Activated CD8-positive, alpha-beta memory T cell treated with anti-CD3 and anti-CD28 coated beads for 24 hours (primary cell): ENCODE measurements at regions not wholly inside any gene's neighbourhood (a gene's known extent, or its start where the extent isn't known, plus 50 kb on each side); places are given as distances from the start of the nearest gene placed in this dataset.

Experiments
- DNase-seq: peaks from one replicate; pipeline ENCODE4 v3.0.0-alpha.2; 2020

DNA sequence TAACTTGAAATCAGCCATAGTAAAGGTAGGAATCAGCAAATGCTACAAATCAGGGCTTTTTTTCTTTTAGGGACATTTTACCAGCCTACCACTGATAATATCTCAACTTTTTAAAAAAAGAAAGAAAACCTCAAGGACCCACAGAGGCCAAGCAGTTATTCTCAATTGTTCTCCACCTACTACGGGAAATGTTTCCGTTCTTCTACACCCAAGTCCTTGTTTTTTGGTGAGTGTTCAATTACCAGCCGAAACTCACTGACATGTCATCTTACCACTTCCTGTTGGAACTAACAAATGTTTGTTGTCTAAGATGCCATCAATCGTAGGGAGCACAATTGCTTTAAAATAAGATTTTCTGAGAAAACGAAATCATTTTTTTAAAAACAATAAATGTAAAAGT lies 50.2 kb upstream of the CDK1 start:
- DNase-seq, result no peak

DNA sequence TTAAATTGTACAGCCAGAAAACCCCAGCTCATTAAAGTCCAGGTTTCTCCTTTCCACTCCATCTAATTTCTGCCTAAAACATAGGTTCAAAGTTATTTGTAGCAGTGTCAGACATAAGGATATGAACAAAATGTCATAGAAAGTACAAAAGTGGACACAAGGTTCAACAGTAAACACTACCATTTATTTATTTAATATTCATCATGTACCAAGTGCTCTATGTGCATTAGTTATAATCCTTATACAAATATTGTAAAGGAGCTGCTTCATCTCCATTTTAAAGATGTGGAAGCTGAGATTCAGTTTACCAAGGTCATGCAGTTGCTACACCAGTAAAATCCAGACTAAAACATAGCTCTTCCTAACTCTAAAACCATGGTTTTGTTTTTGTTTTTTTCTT lies 52.0 kb upstream of the CDK1 start:
- no peak for DNase-seq

DNA sequence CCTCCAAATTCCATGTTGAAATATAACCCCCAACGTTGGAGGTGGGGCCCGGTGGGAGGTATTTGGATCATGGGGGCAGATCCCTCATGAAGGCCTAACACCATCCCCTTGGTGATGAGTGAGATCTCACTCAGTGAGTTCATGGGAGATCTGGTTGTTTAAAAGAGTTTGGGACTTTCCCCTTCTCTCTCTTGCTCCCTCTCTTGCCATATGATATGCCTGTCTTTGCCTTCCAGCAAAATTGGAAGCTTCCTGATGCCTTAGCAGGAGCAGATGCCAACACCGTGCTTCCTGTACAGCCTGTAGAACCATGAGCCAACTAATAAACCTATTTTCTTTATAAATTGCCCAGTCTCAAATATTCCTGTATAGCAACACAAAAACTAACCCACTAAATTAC lies 55.7 kb upstream of the CDK1 start:
- no peak for DNase-seq

DNA sequence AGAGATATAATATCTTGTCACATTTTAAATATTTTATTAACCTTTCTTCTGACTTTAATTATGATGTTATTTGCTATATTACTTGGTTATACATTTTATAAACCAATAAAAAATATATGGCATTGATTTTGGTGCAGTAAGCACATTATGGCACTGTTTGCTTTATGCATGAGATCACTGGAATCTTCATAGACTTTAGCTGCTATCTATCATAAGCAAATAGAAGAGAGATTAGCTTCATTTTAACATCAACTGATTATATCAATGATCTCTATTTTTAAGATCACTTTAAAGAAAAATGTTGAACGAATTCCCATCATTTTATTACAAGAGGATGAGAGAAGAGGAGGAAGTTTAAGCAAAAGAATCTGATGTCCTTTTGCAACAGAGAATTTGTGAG lies 58.6 kb upstream of the CDK1 start:
- DNase-seq, result no peak

DNA sequence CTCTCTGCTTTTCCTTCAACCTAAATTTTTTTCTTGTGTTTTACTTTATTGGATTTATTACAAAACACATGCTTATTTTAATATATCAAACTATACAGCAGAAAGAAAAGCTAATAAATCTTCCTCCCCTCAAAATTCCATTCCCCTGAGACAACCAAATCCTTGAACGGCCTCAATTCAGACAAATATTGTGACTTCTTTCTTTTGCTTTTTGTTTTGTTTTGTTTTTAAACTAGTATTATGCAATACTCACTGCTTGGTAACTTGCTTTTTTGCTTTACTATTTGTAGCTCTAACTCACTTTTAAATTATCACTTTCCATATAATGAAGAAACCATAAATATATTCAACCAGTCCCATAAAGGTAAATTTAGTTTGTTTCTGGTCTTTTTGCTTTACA lies 59.4 kb upstream of the CDK1 start:
- DNase-seq, result no peak

DNA sequence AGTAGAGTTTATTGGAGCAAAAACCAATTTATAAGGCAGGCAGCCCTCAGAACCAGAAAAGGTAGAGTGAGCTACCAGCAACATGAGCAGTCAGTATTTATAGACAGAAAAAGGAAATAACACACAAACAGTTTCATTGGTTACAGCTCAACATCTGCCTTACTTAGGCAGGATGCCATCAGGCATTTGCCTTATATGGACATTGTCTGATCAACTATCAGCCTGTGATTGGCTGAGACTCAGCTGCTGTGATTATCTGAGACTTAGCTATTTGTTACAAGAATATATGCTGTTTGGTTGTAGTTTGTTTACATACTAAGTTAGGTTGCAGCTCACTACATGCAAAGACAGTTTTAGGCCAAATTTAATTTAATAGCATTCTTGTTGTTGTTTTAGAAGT lies 60.4 kb upstream of the CDK1 start:
- DNase-seq, result no peak

DNA sequence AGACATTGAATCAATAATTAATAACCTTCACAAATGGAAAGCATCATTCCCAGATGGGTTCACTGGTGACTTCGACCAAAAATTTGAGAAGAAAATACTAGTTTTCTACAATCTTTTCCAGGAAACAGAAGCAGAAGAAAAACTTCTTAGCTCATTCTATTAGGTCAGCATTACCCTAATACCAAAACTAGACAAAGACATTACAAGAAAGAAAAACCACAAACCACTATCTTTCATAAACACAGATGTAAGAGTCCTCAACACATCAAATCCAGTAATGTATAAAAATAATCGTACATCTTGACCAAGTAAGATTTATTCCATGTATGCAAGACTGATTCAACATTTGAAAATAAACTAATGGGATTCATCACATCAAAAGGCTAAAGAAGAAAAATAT lies 64.0 kb upstream of the CDK1 start:
- no peak for DNase-seq

DNA sequence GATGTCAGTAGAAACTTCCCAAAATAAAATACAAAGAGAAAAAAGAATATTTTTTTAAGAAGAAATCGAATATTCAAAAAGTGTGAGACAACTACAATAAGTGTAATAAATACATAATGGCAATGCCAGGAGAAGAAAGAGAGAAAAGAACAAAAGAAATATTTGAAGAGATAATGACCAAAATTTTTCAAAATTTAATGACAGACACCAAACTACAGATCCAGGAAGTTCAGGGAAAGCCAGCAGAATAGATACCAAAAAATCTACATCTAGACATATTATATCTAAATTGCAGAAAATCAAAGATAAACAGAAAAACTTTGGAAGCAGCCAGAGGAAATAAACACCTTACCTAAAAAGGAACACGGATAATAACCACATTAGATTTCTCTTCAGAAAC lies 66.8 kb upstream of the CDK1 start:
- DNase-seq, result no peak

DNA sequence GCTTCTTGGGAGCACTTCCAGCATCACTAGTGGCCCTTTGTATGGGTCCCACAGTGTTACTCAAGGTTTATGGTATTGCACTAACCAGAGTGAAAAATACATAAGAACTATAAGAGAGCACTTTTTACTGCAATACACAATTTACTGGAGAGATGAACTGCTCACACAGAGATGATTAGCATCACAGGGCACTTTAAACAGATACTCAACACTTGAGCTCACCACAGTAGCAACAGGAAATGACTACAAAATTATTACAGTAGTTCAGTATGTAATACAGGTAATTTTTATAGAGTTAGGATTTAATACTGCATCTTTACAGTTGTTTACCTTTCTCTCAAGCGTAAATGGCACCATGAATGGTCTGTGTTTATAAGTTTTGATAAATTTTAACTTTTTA lies 68.2 kb upstream of the CDK1 start:
- DNase-seq, result no peak

DNA sequence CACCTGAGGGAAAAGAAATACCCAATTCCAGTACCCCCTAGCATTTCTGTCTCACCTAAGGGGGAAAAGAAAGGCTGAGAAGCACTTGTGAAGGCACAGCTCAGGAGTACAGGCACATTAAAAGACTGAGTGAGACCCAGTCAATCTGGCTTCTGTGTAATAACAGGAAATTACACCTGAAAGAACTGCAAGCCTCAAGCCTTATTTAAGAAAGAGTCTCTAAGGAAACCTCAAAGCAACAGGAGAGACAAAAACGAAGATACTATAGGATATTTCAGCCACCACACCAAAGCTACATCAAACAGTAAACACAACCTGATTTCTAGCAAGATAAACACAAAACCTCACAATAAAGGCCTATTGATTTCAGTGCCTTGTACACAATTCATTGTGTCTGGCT lies 69.6 kb upstream of the CDK1 start:
- DNase-seq, result no peak

DNA sequence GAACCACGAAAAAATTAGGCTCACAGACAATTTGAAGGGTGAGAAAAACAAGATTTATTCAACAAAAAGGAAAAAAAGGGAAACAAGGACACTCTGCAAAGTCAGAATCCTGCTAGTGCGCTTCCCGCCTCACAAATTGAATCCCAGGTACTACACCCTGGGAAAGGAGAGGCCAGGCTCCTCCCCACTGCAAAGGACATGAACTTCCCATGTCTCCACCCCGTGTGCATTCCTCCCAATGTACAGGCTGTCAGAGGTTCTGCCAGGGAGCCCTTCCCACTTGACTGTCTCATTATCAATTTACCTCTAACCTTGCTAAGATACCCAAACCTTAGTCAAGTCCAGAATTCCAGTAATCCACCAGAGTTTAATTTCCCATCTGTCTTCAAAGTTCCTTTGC lies 70.4 kb upstream of the CDK1 start:
- DNase-seq, result no peak

DNA sequence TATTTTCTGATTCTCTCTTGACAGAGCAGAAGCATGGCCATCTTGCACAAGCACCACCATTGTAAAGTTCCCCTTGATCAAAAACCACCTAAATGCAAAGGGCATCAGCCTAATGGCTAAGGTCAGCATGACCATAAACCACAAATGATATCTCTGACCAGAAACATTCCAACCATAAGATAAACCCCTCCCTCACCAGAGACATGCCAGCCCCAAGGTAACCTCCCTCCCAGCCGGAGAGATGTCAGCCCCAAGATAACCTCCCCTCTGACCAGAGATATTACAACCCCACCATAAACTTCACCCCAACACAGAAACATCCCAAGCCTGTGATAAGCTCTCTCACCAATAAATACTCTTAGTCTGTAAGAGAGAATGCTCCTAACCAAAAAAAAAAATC lies 72.1 kb upstream of the CDK1 start:
- no peak for DNase-seq

DNA sequence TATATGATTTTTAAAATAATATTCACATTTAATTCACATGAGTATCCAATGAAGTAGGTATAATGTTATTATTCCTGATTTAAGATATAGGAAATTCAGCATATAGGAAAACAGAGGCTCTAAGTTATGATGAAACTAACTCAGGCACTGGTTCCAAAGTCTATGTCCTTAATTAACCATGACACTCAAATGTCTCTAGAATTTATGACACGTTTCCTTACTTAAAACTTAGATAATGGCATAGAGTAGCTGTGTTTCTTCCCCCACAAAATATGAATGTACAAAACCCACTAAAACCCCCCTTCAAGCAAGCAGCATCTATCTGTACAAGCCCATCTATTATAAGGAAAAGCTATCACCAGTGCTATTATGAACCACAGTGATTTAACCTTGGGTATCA lies 72.9 kb upstream of the CDK1 start:
- no peak for DNase-seq

DNA sequence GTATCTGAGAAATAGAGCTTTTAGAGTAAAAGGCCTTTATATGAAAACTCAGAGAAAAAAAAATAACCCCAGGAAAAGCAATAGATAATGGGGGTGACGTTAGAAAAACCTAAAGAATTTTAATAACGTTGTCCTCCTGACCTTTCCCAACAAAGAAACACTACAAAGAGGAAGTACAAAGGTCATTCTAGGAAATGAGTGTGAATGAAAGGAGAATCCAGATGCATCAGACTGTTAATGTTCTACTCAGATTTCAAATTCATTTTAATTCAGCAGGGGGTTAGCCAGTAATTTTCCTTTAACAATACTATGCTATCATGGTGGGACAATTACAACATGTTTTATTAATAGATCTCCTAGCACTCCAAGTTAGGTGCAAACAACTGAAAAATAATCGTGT lies 73.8 kb upstream of the CDK1 start:
- DNase-seq, result no peak

DNA sequence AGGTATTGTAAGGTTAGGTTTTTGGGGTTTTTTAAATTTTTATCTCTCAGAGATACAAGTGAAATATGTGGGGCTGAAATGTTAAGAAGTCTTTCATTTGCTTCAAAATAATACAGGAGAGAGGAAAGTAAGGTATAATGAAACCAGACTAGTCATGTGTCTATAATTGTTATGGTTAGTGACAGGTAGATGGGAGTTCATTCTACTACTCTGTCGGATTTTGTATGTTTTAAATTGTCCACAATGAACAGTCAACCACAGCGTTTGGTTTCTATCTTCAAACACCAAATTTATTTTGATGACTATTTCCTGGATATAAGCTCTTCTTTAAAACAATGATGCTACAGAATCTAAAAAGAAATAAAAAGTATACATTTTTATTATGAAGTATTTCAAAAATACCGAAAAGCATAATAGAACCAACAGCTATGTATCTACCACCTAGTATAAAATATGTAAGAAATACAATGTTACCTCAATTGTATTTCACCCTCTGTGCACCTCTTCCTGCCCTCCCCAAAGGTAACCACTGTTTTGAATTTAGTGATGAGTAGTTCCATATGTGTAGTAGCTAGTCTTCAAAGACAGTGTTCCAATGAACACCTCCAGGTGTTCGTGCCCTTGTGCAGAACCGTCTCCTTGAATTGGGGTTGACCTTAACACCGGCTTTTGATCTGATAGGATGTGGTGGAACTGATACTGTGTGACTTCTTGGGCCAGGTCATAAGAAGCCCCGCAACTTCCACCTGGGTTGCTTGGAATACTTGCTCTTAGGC lies 74.8 kb upstream of the CDK1 start:
- DNase-seq, result no peak

DNA sequence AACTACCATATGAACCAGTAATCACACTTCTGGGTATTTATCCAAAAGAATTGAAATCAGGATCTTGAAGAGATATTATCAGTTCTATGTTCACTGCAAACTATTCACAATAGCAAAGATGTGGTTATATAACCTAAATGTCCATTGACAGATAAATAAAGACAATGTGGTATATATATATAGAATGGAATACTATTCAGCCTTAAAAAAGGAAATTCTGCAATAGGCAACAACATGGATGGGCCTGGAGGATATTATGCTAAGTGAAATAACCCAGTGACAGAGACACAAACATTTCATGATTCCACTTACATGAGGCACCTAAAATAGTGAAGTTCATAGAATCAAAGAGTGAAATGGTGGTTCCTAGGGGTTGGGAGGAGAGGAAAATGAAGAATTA lies 90.6 kb upstream of the CDK1 start:
- DNase-seq, result no peak

DNA sequence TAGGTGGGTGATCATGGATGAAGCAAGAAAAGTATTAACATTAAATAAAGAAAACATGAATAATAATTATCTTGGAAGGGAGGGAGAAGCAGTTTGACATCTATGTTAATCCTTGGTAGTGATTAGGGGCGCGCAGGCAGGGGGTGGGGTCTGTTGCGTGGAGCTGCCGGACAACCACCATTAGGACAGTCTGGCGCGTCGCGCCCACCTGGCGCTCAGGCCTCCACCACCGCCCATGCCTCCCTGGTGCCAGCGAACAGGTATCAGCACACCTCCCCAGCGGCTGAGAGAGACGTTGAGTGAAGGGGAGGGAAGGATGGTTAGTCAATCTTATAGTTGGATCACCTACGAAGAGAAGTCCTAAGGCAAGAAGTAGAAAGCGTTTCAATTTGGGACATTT lies 94.2 kb upstream of the CDK1 start:
- DNase-seq, result no peak

DNA sequence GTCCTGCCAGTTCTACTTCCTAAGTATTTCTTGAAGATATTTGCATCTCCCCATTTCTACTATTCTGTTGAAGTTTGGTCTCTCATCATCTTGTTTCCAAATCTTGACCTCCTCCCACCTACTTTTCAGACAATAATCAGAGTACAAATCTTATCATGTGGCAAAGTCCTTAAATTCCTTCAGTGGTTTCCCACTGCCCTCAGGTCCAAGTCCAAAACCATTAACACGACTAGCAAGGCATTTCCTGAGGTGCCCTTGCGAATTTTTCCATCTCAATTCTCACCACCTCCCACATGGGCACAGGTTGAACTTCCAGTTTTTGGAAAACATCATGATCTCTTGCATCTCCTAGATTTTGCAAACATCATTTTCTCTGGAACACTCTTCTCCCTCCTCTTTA lies 97.2 kb upstream of the CDK1 start:
- no peak for DNase-seq

DNA sequence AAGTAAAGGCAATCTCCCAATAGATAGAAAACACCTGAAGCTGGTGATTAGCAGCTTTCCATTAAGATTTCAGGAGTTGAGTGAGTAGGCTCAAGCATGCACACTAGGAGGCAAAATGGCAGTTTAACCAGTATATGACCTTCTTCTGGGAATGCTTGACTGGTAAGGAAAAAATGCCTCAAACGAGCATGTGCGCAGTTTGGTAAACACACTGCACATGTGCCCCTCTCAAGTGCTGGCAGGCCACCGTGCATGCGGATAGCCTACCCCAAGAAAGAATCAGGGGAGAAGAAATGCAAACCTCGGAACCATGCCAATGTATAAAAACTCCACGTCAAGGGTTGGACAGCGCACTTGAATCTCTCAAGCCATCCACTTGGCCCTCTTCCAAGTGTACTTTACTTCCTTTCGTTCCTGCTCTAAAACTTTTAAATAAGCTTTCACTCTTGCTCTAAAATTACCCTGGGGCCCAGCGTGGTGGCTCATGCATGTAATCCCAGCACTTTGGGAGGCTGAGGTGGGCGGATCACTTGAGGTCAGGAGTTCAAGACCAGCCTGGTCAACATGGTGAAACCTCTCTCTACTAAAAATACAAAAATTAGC lies 98.8 kb upstream of the CDK1 start:
- DNase-seq, result no peak

DNA sequence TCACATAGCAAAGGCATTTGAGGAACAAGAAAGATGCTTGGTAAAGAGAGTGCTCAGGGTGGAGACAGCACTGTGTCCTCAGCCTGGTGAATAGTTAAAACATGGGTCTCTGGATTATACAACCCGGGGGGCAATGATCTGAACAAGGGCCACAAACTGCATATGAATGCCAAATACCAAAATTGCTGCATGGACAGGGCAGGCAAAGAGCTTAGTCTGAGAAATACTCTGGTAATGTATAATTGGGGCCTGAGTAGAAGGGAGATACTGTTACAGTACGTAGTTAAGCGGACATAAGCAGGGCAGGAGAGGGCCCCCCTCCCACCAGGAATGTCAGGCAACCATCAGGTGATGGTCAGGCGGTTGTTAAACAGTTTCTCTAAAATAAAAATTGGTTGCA lies 99.3 kb upstream of the CDK1 start:
- no peak for DNase-seq

DNA sequence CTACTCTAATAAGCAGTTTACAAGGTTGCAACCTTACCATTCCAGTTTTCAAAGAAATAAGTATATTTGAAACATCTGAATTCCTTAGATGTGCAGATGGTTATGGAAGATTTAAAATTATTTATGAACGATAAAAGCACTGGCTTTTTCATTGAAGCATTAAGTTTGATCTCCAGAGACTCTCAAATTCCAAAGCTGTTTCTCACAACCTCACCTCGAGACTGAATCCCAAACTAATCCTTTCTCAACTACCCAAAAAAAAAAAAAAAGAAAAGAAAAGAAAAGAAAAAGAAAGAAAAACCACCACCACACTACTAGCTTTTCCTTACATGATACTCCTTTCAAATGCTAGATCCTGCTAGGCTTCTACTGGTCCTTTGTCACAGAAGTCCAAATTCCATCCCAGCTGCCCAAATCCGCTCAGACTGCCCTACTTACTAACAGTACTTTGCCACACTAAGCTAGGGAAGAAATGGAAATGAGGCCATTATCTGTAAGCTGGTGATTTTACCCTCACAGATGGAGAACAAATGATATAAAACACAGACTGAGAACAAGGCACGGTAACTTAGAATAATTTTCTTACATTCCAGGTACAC lies 100.6 kb upstream of the CDK1 start:
- DNase-seq, result no peak

DNA sequence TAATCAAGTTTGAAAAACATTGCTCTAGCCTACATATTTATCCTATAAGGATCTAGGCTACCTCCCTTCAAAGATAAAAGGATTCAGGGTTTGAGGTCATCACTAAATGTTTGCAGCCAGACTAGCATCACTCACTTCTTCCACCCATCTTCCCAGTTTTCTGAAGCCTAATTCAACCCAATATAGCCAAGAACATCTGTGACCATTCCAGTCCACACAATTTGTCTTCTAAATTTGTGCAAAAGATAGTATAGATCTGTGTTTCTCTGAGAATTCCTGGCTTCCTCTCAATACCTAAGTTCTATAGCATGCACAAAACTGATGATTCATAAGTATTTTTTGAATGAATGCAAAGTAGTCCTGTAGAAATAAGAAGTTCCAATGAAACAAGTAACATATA lies 103.0 kb upstream of the CDK1 start:
- no peak for DNase-seq

DNA sequence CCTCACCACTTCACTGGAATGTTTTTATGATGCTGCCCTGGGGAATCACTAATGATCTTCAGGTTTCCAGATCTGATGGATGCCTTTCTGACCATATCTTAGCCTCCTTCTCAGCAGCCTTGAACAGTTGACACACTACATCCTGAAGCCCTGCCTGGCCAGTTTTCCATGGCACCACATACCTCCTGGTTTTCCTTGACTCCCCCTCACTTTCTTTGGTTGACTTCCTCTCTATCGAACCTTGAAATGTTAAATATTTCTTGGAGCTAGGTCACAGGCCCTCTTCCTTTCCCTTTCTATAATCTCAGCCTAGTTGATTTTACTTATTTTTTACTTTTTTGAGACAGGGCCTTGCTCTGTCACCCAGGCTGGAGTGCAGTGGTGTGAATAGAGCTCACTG lies 108.8 kb upstream of the CDK1 start:
- no peak for DNase-seq

DNA sequence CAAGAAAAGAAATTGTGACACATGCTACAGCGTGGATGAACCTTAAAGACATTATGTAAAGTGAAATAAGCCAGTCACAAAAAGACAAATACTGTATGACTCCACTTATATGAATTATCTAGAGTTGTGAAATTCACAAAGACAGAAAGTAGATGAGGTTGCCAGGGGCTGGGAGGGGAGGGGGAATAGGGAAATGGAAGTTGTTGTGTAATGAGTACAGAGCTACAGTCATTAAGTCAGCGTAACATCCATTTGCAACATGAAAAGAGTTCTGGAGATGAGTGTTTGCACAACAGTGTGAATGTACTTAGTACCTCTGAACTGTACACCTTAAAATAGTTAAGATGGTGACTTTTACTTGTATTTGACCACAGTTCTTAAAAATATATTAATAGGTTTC lies 112.1 kb upstream of the CDK1 start:
- no peak for DNase-seq

DNA sequence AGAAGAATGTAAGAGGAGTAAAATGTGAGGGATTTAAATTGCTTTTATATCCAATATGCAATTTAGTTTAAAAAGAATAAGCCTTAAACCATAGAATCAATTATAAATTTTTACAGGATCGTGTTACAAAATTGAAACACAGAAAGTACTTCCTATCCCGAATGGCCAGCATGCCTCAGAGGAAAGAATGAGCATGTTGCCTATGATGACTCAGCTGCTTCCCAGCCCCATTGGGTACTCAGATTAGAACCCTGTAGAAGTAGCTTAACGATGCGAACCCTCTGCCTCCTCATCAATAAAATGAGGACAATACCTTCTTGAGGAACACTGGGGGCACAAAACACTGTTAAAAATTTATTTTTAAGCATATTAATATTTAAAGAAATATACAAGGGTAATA lies 113.4 kb upstream of the CDK1 start:
- DNase-seq, result no peak
